Renal cortex interstitium (tissue), 11 donors: ENCODE measurements at regions not wholly inside any gene's neighbourhood (a gene's known extent, or its start where the extent isn't known, plus 50 kb on each side); places are given as distances from the start of the nearest gene placed in this dataset.

Experiments
- DNase-seq, 11 donors: peaks; one replicate each; pipeline ENCODE4 v3.0.0-alpha.2; 2013; ENCODE audit warnings: low read depth in 9 of 11, low spot score in 4 of 11; ENCODE audit errors: extremely low read depth in 1 of 11

- no peak for DNase-seq
These were observed 65.4 kb upstream of the RFLNA start for GRCh38 chr12:124229520-124229919.

- no peak for DNase-seq
These were observed 64.7 kb upstream of the RFLNA start for GRCh38 chr12:124230117-124230757.

GRCh38 chr12:124230789-124231188, 64.1 kb upstream of the RFLNA start:
- no peak for DNase-seq

- DNase-seq = no peak
These were observed 62.8 kb upstream of the RFLNA start for GRCh38 chr12:124231980-124232653.

- no peak for DNase-seq
These were observed 62.3 kb upstream of the RFLNA start for GRCh38 chr12:124232654-124232987.

- no peak for DNase-seq
These were observed 61.7 kb upstream of the RFLNA start for GRCh38 chr12:124233041-124233796.

GRCh38 chr12:124233846-124234640, 60.9 kb upstream of the RFLNA start:
- no peak for DNase-seq

- DNase-seq = no peak
These were observed 58.3 kb upstream of the RFLNA start for GRCh38 chr12:124236625-124237031.

- DNase-seq = no peak
These were observed 56.0 kb upstream of the RFLNA start for GRCh38 chr12:124238886-124239285.

GRCh38 chr12:124240493-124240892, 54.4 kb upstream of the RFLNA start:
- no peak for DNase-seq

- DNase-seq = no peak
These were observed 52.9 kb upstream of the RFLNA start for GRCh38 chr12:124241776-124242528.

- DNase-seq = no peak
These were observed 52.3 kb upstream of the RFLNA start for GRCh38 chr12:124242529-124243065.

GRCh38 chr12:124243936-124244335, 51.0 kb upstream of the RFLNA start:
- no peak for DNase-seq
